ENCODE measurements at regions not wholly inside any gene's neighbourhood (a gene's known extent, or its start where the extent isn't known, plus 50 kb on each side); places are given as distances from the start of the nearest gene placed in this dataset.
A peak's percentile ranks its signal among the peaks of the same experiment; 100 is the strongest.

DNA sequence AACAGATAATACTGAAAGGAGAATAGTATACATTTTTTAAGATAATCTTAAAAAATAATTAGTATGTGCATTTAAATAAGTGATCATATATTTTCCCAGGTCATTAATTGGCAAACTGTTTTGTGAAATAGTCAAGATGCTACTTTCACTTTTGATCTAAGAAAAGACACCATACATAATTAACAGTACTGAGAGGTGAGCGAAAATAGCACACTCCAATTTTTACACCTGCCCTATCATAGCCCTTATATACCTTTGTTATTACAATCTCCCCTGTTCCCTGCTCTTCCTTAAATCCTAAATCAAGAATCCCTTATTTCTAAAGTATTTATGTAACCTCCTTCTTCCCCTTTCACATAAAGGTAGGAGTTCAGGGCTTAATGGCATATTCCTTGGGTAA, 500.1 kb upstream of the LRATD1 start:
- H3K4me3 ChIP-seq (ENCODE audit: low read depth, low read length) = no peak overlapping the region
- no peaks in the 10 kb centered on the region for H3K4me1 ChIP-seq (ENCODE audit: control insufficient read depth, insufficient read depth, low read length)
- DNase-seq (ENCODE audit: low read depth in 4 of 6, low spot score in 6 of 6) = no peak
- WGBS (ENCODE audit: insufficient coverage) = 100% methylated on average over 1 of the region's 1 CpG
- no peaks in the 10 kb centered on the region for H3K27me3 ChIP-seq (ENCODE audit: control insufficient read depth, insufficient read depth, low read length)
- H3K9me3 ChIP-seq (ENCODE audit: control insufficient read depth, insufficient read depth, low read length) = no peaks in the 10 kb centered on the region
- no peaks in the 10 kb centered on the region for H3K36me3 ChIP-seq (ENCODE audit: control insufficient read depth, insufficient read depth, low read length)
- H3K27ac ChIP-seq (ENCODE audit: low read depth, low read length) = no peak overlapping the region

DNA sequence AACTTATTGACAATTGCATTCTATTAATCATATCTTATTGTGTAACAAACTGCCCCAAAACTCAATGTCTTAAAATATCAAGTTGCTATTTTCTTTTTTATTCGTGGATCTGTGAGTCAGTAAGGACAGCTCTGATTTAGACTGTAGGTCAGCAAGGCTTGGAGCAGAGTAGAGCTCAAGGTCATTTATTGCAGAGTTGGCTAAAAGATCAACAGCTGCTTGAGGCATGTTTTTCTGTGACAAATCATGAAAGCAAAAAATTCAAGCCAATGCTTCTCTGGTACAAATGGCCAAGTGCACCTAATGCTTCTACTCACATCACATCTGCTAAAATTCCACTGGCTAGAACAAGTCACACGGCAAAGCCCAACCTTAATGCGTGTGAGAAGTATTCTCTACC, 497.7 kb upstream of the LRATD1 start:
- no peaks in the 10 kb centered on the region for H3K9me3 ChIP-seq (ENCODE audit: control insufficient read depth, insufficient read depth, low read length)
- no peaks in the 10 kb centered on the region for H3K27me3 ChIP-seq (ENCODE audit: control insufficient read depth, insufficient read depth, low read length)
- H3K36me3 ChIP-seq (ENCODE audit: control insufficient read depth, insufficient read depth, low read length) = no peaks in the 10 kb centered on the region
- no peaks in the 10 kb centered on the region for H3K4me1 ChIP-seq (ENCODE audit: control insufficient read depth, insufficient read depth, low read length)
- no peak for DNase-seq (ENCODE audit: low read depth in 4 of 6, low spot score in 6 of 6)
- no peak overlapping the region for H3K27ac ChIP-seq (ENCODE audit: low read depth, low read length)
- WGBS (ENCODE audit: insufficient coverage) = 100% methylated on average over 1 of the region's 3 CpGs
- no peak overlapping the region for H3K4me3 ChIP-seq (ENCODE audit: low read depth, low read length)

DNA sequence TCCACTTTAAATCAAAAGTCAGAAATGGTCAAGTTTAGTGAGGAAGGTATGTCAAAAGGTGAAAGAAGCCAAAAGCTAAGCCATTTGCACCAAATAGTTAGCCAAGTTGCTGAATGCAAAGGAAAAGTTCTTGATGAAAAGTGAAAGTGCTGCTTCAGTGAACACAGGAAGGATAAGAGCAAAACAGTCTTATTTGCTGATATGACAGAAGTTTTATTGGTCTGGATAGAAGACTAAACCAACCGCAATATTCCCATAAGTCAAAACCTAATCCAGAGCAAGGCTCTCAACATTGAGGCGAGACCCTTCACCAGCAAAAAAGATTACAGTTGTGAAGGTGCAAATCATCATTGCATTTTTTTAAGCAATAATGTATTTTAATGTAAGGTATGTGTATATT, 496.5 kb upstream of the LRATD1 start:
- Histone ChIP-seq H3K9me3 (ENCODE audit: control insufficient read depth, insufficient read depth, low read length) (no peaks in the 10 kb centered on the region), H3K36me3 (ENCODE audit: control insufficient read depth, insufficient read depth, low read length) (no peaks in the 10 kb centered on the region), H3K27ac (ENCODE audit: low read depth, low read length) (no peak overlapping the region), H3K4me3 (ENCODE audit: low read depth, low read length) (no peak overlapping the region), H3K4me1 (ENCODE audit: control insufficient read depth, insufficient read depth, low read length) (no peaks in the 10 kb centered on the region), H3K27me3 (ENCODE audit: control insufficient read depth, insufficient read depth, low read length) (no peaks in the 10 kb centered on the region)
- no CpG with 5 or more reads among the region's 2 CpGs for WGBS (ENCODE audit: insufficient coverage)
- DNase-seq (ENCODE audit: low read depth in 4 of 6, low spot score in 6 of 6) = no peak

DNA sequence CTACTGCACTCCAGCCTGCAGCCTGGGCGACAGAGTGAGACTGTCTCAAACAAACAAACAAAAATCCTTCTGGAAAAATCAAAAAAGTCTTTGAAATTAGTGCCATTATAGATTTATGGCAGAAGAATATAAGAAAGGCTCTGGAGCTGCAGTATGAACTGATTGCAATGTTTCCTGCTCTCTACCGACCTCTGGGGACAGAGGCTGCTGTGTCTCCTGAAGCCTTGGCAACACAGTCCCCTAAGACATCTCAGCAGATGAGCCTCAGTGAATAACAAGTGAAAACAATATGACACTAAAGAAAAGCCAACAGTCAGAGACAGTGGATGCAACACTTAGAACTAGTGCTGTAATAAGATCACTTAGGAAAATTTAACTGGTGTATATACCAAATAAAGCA, 494.9 kb upstream of the LRATD1 start:
- Histone ChIP-seq H3K27ac (ENCODE audit: low read depth, low read length) (no peak overlapping the region), H3K4me1 (ENCODE audit: control insufficient read depth, insufficient read depth, low read length) (no peaks in the 10 kb centered on the region), H3K27me3 (ENCODE audit: control insufficient read depth, insufficient read depth, low read length) (no peaks in the 10 kb centered on the region), H3K36me3 (ENCODE audit: control insufficient read depth, insufficient read depth, low read length) (no peaks in the 10 kb centered on the region), H3K4me3 (ENCODE audit: low read depth, low read length) (no peak overlapping the region), H3K9me3 (ENCODE audit: control insufficient read depth, insufficient read depth, low read length) (no peaks in the 10 kb centered on the region)
- peak in 2 of 6 donors; percentile 34 to 39 for DNase-seq (ENCODE audit: low read depth in 4 of 6, low spot score in 6 of 6)
- 14% methylated on average over 1 of the region's 2 CpGs for WGBS (ENCODE audit: insufficient coverage)

DNA sequence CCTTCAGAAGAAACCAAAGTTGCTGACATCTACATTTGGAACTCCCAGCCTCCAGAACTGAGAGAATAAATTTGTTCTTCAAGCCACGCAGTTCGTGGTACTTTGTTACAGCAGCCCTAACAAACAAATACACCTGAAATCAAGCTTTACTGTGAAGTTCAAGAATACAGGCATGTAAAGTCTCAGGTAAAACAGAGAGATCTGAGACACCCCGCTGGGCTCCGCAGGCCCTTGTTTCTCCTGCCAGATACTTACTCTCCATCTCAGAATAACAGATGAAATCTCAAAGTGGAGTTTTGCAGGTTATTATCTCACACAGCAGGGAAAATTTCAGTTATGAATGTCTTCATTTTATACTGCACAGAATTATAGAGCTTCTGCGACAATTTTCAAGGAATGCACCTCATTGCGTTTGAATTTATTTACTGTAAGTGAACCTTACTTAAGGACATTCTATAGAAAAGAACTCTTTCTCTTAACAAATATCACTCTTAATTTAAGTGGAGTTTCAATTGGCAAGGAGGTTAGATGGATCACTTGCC, 492.4 kb upstream of the LRATD1 start:
- H3K4me1 ChIP-seq (ENCODE audit: control insufficient read depth, insufficient read depth, low read length) = no peaks in the 10 kb centered on the region
- DNase-seq (ENCODE audit: low read depth in 4 of 6, low spot score in 6 of 6) = peak in 1 of 6 donors; percentile 62
- no peaks in the 10 kb centered on the region for H3K36me3 ChIP-seq (ENCODE audit: control insufficient read depth, insufficient read depth, low read length)
- no peak overlapping the region for H3K27ac ChIP-seq (ENCODE audit: low read depth, low read length)
- H3K27me3 ChIP-seq (ENCODE audit: control insufficient read depth, insufficient read depth, low read length) = no peaks in the 10 kb centered on the region
- no peak overlapping the region for H3K4me3 ChIP-seq (ENCODE audit: low read depth, low read length)
- no peaks in the 10 kb centered on the region for H3K9me3 ChIP-seq (ENCODE audit: control insufficient read depth, insufficient read depth, low read length)
- 60% methylated on average over 2 of the region's 6 CpGs for WGBS (ENCODE audit: insufficient coverage)

DNA sequence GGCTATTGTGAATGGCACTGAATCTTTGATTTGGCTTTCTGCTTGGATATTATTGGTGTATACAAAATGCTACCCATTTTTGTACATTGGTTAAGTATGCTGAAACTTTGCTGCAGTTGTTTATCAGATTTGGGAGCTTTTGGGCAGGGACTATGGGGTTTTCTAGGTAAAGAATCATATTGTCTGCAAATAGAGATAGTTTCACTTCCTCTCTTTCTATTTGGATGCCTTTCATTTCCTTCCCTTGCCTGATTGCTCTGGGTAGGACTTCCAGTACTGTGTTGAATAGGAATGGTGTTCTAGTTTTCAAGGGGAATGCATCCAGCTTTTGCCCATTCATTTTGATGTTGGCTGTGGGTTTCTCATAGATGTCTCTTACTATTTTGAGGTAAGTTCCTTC, 489.1 kb upstream of the LRATD1 start:
- Histone ChIP-seq H3K36me3 (ENCODE audit: control insufficient read depth, insufficient read depth, low read length) (no peaks in the 10 kb centered on the region), H3K27me3 (ENCODE audit: control insufficient read depth, insufficient read depth, low read length) (no peaks in the 10 kb centered on the region), H3K9me3 (ENCODE audit: control insufficient read depth, insufficient read depth, low read length) (no peaks in the 10 kb centered on the region), H3K4me3 (ENCODE audit: low read depth, low read length) (no peak overlapping the region), H3K27ac (ENCODE audit: low read depth, low read length) (no peak overlapping the region), H3K4me1 (ENCODE audit: control insufficient read depth, insufficient read depth, low read length) (no peaks in the 10 kb centered on the region)
- no peak for DNase-seq (ENCODE audit: low read depth in 4 of 6, low spot score in 6 of 6)

DNA sequence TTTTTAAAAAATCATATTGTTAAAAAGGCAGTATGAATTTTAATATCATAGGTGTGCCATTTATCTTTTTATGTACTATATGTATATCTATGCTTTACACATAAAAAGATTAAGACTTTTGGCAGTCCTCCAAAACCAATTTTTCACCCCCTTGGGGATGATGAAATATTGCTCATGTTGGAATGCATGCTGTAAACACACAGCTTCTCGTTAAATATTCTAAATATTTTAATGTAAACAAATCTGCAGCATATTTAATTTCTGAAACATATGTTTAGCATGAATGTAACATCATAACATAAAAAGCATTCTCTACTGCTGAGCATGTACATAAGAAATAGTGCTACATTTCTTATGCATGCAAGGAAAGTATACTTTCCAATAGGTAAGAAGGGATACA, 484.3 kb upstream of the LRATD1 start:
- no peak overlapping the region for H3K27ac ChIP-seq (ENCODE audit: low read depth, low read length)
- H3K27me3 ChIP-seq (ENCODE audit: control insufficient read depth, insufficient read depth, low read length) = no peaks in the 10 kb centered on the region
- H3K9me3 ChIP-seq (ENCODE audit: control insufficient read depth, insufficient read depth, low read length) = no peaks in the 10 kb centered on the region
- no peak overlapping the region for H3K4me3 ChIP-seq (ENCODE audit: low read depth, low read length)
- H3K36me3 ChIP-seq (ENCODE audit: control insufficient read depth, insufficient read depth, low read length) = no peaks in the 10 kb centered on the region
- peak in 1 of 6 donors; percentile 31 for DNase-seq (ENCODE audit: low read depth in 4 of 6, low spot score in 6 of 6)
- H3K4me1 ChIP-seq (ENCODE audit: control insufficient read depth, insufficient read depth, low read length) = no peaks in the 10 kb centered on the region
- WGBS (ENCODE audit: insufficient coverage) = no CpG with 5 or more reads among the region's 1 CpG

DNA sequence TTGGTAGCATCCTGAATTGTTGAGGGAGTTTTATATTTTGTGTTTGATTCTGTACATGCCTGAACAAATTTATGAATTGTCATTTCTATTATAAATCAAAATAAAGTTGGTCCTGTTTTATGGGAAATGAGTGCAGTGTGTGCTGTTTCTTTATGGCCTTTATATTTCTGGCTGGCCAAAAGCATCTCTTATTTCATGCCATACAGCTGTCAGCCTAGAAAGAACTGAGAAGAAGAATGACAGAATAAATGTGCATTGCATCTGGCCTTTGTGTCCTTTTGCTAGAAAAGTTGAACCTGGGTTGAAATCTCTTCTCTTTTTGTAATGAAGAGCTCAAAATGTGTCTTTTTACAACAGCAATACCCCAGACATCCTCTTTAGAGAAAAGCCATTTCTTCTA, 474.7 kb upstream of the LRATD1 start:
- no peaks in the 10 kb centered on the region for H3K9me3 ChIP-seq (ENCODE audit: control insufficient read depth, insufficient read depth, low read length)
- no peak overlapping the region for H3K27ac ChIP-seq (ENCODE audit: low read depth, low read length)
- H3K4me3 ChIP-seq (ENCODE audit: low read depth, low read length) = no peak overlapping the region
- H3K36me3 ChIP-seq (ENCODE audit: control insufficient read depth, insufficient read depth, low read length) = no peaks in the 10 kb centered on the region
- H3K27me3 ChIP-seq (ENCODE audit: control insufficient read depth, insufficient read depth, low read length) = no peaks in the 10 kb centered on the region
- peak in 1 of 6 donors; percentile 32 for DNase-seq (ENCODE audit: low read depth in 4 of 6, low spot score in 6 of 6)
- H3K4me1 ChIP-seq (ENCODE audit: control insufficient read depth, insufficient read depth, low read length) = no peaks in the 10 kb centered on the region

DNA sequence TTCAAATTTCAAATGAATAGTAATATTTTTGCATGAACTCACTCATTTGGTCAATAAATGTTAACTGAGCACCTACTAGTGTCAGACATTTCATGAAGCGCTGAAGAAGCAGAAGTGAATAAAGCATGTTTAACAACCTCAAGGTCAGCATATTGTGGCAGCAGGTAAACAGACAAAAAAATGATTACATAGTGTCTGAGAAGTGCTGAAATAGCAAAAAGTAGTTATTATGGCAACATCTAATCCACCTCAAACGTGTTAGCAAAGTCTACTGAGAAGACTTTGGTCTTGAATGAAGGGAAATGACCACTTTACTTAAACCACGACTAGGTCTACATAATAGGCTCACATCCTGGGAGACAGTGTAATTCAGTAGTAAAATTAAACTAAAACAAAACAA, 452.2 kb upstream of the LRATD1 start:
- Histone ChIP-seq H3K9me3 (ENCODE audit: control insufficient read depth, insufficient read depth, low read length) (no peaks in the 10 kb centered on the region), H3K27ac (ENCODE audit: low read depth, low read length) (no peak overlapping the region), H3K4me3 (ENCODE audit: low read depth, low read length) (no peak overlapping the region), H3K4me1 (ENCODE audit: control insufficient read depth, insufficient read depth, low read length) (no peaks in the 10 kb centered on the region), H3K27me3 (ENCODE audit: control insufficient read depth, insufficient read depth, low read length) (no peaks in the 10 kb centered on the region), H3K36me3 (ENCODE audit: control insufficient read depth, insufficient read depth, low read length) (no peaks in the 10 kb centered on the region)
- no CpG with 5 or more reads among the region's 3 CpGs for WGBS (ENCODE audit: insufficient coverage)
- no peak for DNase-seq (ENCODE audit: low read depth in 4 of 6, low spot score in 6 of 6)

DNA sequence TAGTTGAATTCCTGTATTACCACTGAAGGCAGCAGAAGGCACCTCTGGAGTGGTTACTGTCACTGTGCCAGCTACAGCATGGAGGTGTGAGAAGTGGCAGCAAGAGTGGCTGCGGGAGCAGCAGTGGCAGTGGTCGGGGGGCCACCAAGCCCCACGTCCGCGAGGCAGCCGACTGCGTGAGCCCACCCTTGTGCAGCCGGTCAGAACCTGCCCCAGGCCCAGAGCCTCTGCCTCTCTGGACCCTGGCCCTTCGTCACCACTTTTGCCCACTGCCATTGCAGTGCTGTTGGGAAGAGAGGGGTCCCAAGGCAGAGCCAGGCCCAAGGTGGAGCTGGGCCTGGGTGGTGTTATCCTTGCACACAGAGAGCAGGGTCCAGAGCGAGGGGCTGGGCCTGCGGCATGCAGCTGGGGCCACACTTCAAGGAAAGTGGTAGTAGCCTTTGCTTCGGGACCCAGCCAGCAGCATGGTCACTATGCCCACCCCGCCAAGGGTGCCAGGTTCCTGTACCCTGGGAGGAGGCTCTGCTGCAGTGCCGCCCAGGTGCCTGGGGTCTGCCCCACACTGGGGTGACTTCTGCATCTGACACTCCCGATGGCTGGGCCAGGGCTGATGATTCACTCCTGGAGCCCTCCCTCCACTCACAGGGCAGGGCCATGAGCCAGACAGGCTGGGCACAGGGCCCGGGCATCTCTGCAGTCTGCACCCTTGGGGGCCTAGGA, 450.1 kb upstream of the LRATD1 start:
- Histone ChIP-seq H3K27me3 (ENCODE audit: control insufficient read depth, insufficient read depth, low read length) (no peaks in the 10 kb centered on the region), H3K9me3 (ENCODE audit: control insufficient read depth, insufficient read depth, low read length) (no peaks in the 10 kb centered on the region), H3K4me1 (ENCODE audit: control insufficient read depth, insufficient read depth, low read length) (no peaks in the 10 kb centered on the region), H3K4me3 (ENCODE audit: low read depth, low read length) (no peak overlapping the region), H3K36me3 (ENCODE audit: control insufficient read depth, insufficient read depth, low read length) (no peaks in the 10 kb centered on the region), H3K27ac (ENCODE audit: low read depth, low read length) (no peak overlapping the region)
- WGBS (ENCODE audit: insufficient coverage) = 97% methylated on average over 16 of the region's 16 CpGs
- DNase-seq (ENCODE audit: low read depth in 4 of 6, low spot score in 6 of 6) = no peak

Data from spinal cord (tissue), 9 donors.